ENCODE measurements at regions not wholly inside any gene's neighbourhood (a gene's known extent, or its start where the extent isn't known, plus 50 kb on each side); places are given as distances from the start of the nearest gene placed in this dataset.

- DNase-seq, result no peak
Measured at GRCh38 chr2:12063210-12063609, 316.8 kb downstream of the LPIN1 start.

- no peak for DNase-seq
Measured at GRCh38 chr2:12064153-12064552, 317.7 kb downstream of the LPIN1 start.

- no peak for DNase-seq
Measured at GRCh38 chr2:12066116-12066515, 319.7 kb downstream of the LPIN1 start.

- no peak for DNase-seq
Measured at GRCh38 chr2:12066986-12067385, 320.6 kb downstream of the LPIN1 start.

GRCh38 chr2:12068796-12069538 lies 322.5 kb downstream of the LPIN1 start:
- DNase-seq, result no peak

GRCh38 chr2:12070153-12070552 lies 323.7 kb downstream of the LPIN1 start:
- no peak for DNase-seq

GRCh38 chr2:12070581-12070980 lies 324.1 kb downstream of the LPIN1 start:
- DNase-seq, result no peak

GRCh38 chr2:12071318-12071717 lies 324.9 kb downstream of the LPIN1 start:
- DNase-seq, result no peak

- DNase-seq, result no peak
Measured at GRCh38 chr2:12073217-12073852, 326.9 kb downstream of the LPIN1 start.

- no peak for DNase-seq
Measured at GRCh38 chr2:12074126-12074844, 327.9 kb downstream of the LPIN1 start.

- DNase-seq, result no peak
Measured at GRCh38 chr2:12074845-12075217, 328.4 kb downstream of the LPIN1 start.

GRCh38 chr2:12075603-12076002 lies 329.2 kb downstream of the LPIN1 start:
- no peak for DNase-seq

GRCh38 chr2:12076810-12077209 lies 330.4 kb downstream of the LPIN1 start:
- DNase-seq, result no peak

- no peak for DNase-seq
Measured at GRCh38 chr2:12080360-12080759, 333.9 kb downstream of the LPIN1 start.

GRCh38 chr2:12081481-12082210 lies 335.2 kb downstream of the LPIN1 start:
- DNase-seq, result no peak

GRCh38 chr2:12083081-12083581 lies 336.7 kb downstream of the LPIN1 start:
- no peak for DNase-seq

GRCh38 chr2:12083713-12084419 lies 337.4 kb downstream of the LPIN1 start:
- no peak for DNase-seq

GRCh38 chr2:12087175-12087574 lies 340.7 kb downstream of the LPIN1 start:
- no peak for DNase-seq

- no peak for DNase-seq
Measured at GRCh38 chr2:12087671-12088380, 341.4 kb downstream of the LPIN1 start.

GRCh38 chr2:12089001-12089400 lies 342.6 kb downstream of the LPIN1 start:
- DNase-seq, result no peak

- DNase-seq, result no peak
Measured at GRCh38 chr2:12089496-12089895, 343.1 kb downstream of the LPIN1 start.

GRCh38 chr2:12090072-12090471 lies 343.6 kb downstream of the LPIN1 start:
- DNase-seq, result no peak
